IMR-90 (cell line): ENCODE measurements at regions not wholly inside any gene's neighbourhood (a gene's known extent, or its start where the extent isn't known, plus 50 kb on each side); places are given as distances from the start of the nearest gene placed in this dataset.

ENCODE experiments used
- ATAC-seq: fragments of 200-7000 bp; cut with Tn5 transposase; 2 replicates; pipeline ENCODE4 v1.9.1; 2020; ENCODE audit warnings: low read depth, mild to moderate bottlenecking, moderate library complexity
- BruUV-seq: library from RNA; stranded (reverse); fragments of 400-500 nt; replicated peaks from 2 replicates; lab custom pipeline; 2021; lab: Mats Ljungman, UMichigan
- CTCF ChIA-PET: fragments of 300-600 bp; formaldehyde crosslinking; extraction: SDS; loops from one replicate; lab custom pipeline; 2021; ENCODE audit warnings: antibody characterized with exemption; lab: Yijun Ruan, JAX
- POLR2A ChIA-PET: fragments of 300-600 bp; sonication (Branson Sonifier 250); formaldehyde crosslinking; loops from one replicate; lab custom pipeline; 2022; ENCODE audit warnings: antibody characterized with exemption; ENCODE audit not compliant: unreplicated experiment; lab: Charles Lee
- DNase-seq: peaks from one replicate; pipeline ENCODE4 v3.0.0; 2013
- H2AFZ ChIP-seq: replicated peaks from 2 replicates; pipeline ENCODE3; 2013; ENCODE audit warnings: low read length, mild to moderate bottlenecking; ENCODE audit not compliant: poor library complexity
- H2AK5ac ChIP-seq: 2 replicates; pipeline ENCODE4 v1.6.1; 2013; ENCODE audit warnings: low read depth, low read length, inconsistent platforms
- H2AK9ac ChIP-seq: replicated peaks from 2 replicates; pipeline ENCODE3; 2013; ENCODE audit warnings: mild to moderate bottlenecking, low read depth, low read length, moderate library complexity; ENCODE audit not compliant: poor library complexity
- H2BK120ac ChIP-seq: 2 replicates; pipeline ENCODE4 v1.6.1; 2013; ENCODE audit warnings: low read depth, low read length, inconsistent platforms
- H2BK15ac ChIP-seq: 3 replicates; pipeline ENCODE4 v1.6.1; 2013; ENCODE audit warnings: low read depth, low read length, inconsistent platforms
- H2BK20ac ChIP-seq: 2 replicates; pipeline ENCODE4 v1.6.1; 2013; ENCODE audit warnings: low read depth, mild to moderate bottlenecking, inconsistent platforms, low read length, moderate library complexity
- H2BK5ac ChIP-seq: 2 replicates; pipeline ENCODE4 v1.6.1; 2013; ENCODE audit warnings: mild to moderate bottlenecking, low read depth, low read length, inconsistent platforms; ENCODE audit not compliant: poor library complexity, severe bottlenecking
- H3K14ac ChIP-seq: replicated peaks from 2 replicates; pipeline ENCODE4 v1.6.1; 2013; ENCODE audit warnings: low read depth, low read length, inconsistent platforms
- H3K18ac ChIP-seq: 2 replicates; pipeline ENCODE4 v1.6.1; 2013; ENCODE audit warnings: low read depth, low read length, control low read depth
- H3K23ac ChIP-seq: 2 replicates; pipeline ENCODE4 v1.6.1; 2013; ENCODE audit warnings: low read depth, low read length, inconsistent platforms
- H3K27ac ChIP-seq: 2 replicates; pipeline ENCODE4 v1.5.1; 2013; ENCODE audit warnings: mild to moderate bottlenecking, control low read depth, low read length; ENCODE audit not compliant: insufficient read depth
- H3K27me3 ChIP-seq: 2 replicates; pipeline ENCODE4 v1.6.1; 2013; ENCODE audit warnings: low read length; ENCODE audit not compliant: control insufficient read depth, insufficient read depth
- H3K36me3 ChIP-seq: 2 replicates; pipeline ENCODE4 v1.6.1; 2013; ENCODE audit warnings: low read length, mixed read lengths; ENCODE audit not compliant: control insufficient read depth, insufficient read depth
- H3K4ac ChIP-seq: 2 replicates; pipeline ENCODE4 v1.6.1; 2013; ENCODE audit warnings: low read depth, low read length, inconsistent platforms
- H3K4me1 ChIP-seq: 2 replicates; pipeline ENCODE4 v1.6.1; 2013; ENCODE audit warnings: low read length, mixed read lengths; ENCODE audit not compliant: control insufficient read depth, insufficient read depth
- H3K4me2 ChIP-seq: 2 replicates; pipeline ENCODE4 v1.6.1; 2013; ENCODE audit warnings: low read depth, mild to moderate bottlenecking, control low read depth, low read length, moderate library complexity
- H3K4me3 ChIP-seq: 2 replicates; pipeline ENCODE4 v1.5.1; 2013; ENCODE audit warnings: low read depth, mild to moderate bottlenecking, control low read depth, low read length, moderate library complexity; ENCODE audit not compliant: insufficient read depth
- H3K56ac ChIP-seq: 2 replicates; pipeline ENCODE4 v1.6.1; 2013; ENCODE audit warnings: low read length, inconsistent platforms; ENCODE audit not compliant: insufficient read depth; ENCODE audit errors: extremely low read depth
- H3K79me1 ChIP-seq, 2 experiments: 2 replicates each; pipeline ENCODE4 v1.6.1; 2013; ENCODE audit warnings: low read length in 2 of 2, inconsistent platforms in 1 of 2, low read depth in 1 of 2
- H3K9ac ChIP-seq: 2 replicates; pipeline ENCODE4 v1.6.1; 2013; ENCODE audit warnings: low read depth, low read length, control low read depth
- H3K9me1 ChIP-seq: 2 replicates; pipeline ENCODE4 v1.6.1; 2013; ENCODE audit warnings: low read length, inconsistent platforms; ENCODE audit not compliant: insufficient read depth
- H3K9me3 ChIP-seq: 2 replicates; pipeline ENCODE4 v1.6.1; 2013; ENCODE audit warnings: low read length; ENCODE audit not compliant: control insufficient read depth, insufficient read depth
- H4K20me1 ChIP-seq: 2 replicates; pipeline ENCODE4 v1.6.1; 2013; ENCODE audit warnings: low read length, inconsistent platforms; ENCODE audit not compliant: insufficient read depth
- H4K5ac ChIP-seq: 2 replicates; pipeline ENCODE4 v1.6.1; 2013; ENCODE audit warnings: mild to moderate bottlenecking, low read depth, low read length, control low read depth
- H4K8ac ChIP-seq, 2 experiments: 2 replicates each; pipeline ENCODE4 v1.6.1; 2013; ENCODE audit warnings: low read depth in 2 of 2, low read length in 2 of 2, control low read depth in 1 of 2, inconsistent platforms in 1 of 2
- H4K91ac ChIP-seq: 2 replicates; pipeline ENCODE4 v1.6.1; 2013; ENCODE audit warnings: low read depth, low read length, inconsistent platforms; ENCODE audit not compliant: insufficient read depth
- BHLHE40 ChIP-seq: fragments of 150-350 bp; IDR thresholded peaks from 2 replicates; pipeline ENCODE4 v1.6.1; 2016; ENCODE audit warnings: mild to moderate bottlenecking, low read depth, low read length
- CEBPB ChIP-seq: IDR thresholded peaks from 2 replicates; pipeline ENCODE4 v1.6.1; 2012; ENCODE audit warnings: low read depth, low read length, improper control_type of control experiment
- CHD1 ChIP-seq: IDR thresholded peaks from 2 replicates; pipeline ENCODE4 v1.6.1; 2012; ENCODE audit warnings: low read depth, low read length, improper control_type of control experiment
- CTCF ChIP-seq: conservative IDR thresholded peaks from 2 replicates; pipeline ENCODE4 v1.5.1; 2012; ENCODE audit warnings: mild to moderate bottlenecking, low read depth, low read length, improper control_type of control experiment
- ELK1 ChIP-seq: fragments of 150-350 bp; IDR thresholded peaks from 2 replicates; pipeline ENCODE4 v1.6.1; 2016; ENCODE audit warnings: low read depth, mild to moderate bottlenecking, low read length, moderate library complexity, borderline replicate concordance
- FOS ChIP-seq: fragments of 150-350 bp; IDR thresholded peaks from 2 replicates; pipeline ENCODE4 v1.6.1; 2016; ENCODE audit warnings: low read depth, low read length
- MAFK ChIP-seq: IDR thresholded peaks from 2 replicates; pipeline ENCODE4 v1.6.1; 2012; ENCODE audit warnings: low read depth, low read length, improper control_type of control experiment
- MAZ ChIP-seq: IDR thresholded peaks from 2 replicates; pipeline ENCODE4 v1.6.1; 2012; ENCODE audit warnings: low read depth, mild to moderate bottlenecking, low read length, improper control_type of control experiment, moderate library complexity, borderline replicate concordance
- MXI1 ChIP-seq: IDR thresholded peaks from 2 replicates; pipeline ENCODE4 v1.6.1; 2012; ENCODE audit warnings: low read depth, mild to moderate bottlenecking, low read length, moderate library complexity, borderline replicate concordance
- NFE2L2 ChIP-seq: fragments of 150-350 bp; IDR thresholded peaks from 2 replicates; pipeline ENCODE4 v1.6.1; 2016; ENCODE audit warnings: low read depth, mild to moderate bottlenecking, low read length
- POLR2A ChIP-seq: IDR thresholded peaks from 2 replicates; pipeline ENCODE4 v1.6.1; 2012; ENCODE audit warnings: mild to moderate bottlenecking, low read depth, low read length
- RAD21 ChIP-seq: IDR thresholded peaks from 2 replicates; pipeline ENCODE4 v1.6.1; 2012; ENCODE audit warnings: low read length, improper control_type of control experiment
- RCOR1 ChIP-seq: IDR thresholded peaks from 2 replicates; pipeline ENCODE4 v1.6.1; 2012; ENCODE audit warnings: mild to moderate bottlenecking, low read length, improper control_type of control experiment; ENCODE audit not compliant: insufficient replicate concordance
- RFX5 ChIP-seq: IDR thresholded peaks from 2 replicates; pipeline ENCODE4 v1.8.0; 2012; ENCODE audit warnings: low read depth, mild to moderate bottlenecking, low read length, moderate library complexity
- SMC3 ChIP-seq: fragments of 150-350 bp; IDR thresholded peaks from 2 replicates; pipeline ENCODE4 v1.6.1; 2016; ENCODE audit warnings: low read depth, mild to moderate bottlenecking, antibody characterized with exemption, low read length, moderate library complexity
- USF2 ChIP-seq: fragments of 150-350 bp; IDR thresholded peaks from 2 replicates; pipeline ENCODE4 v1.6.1; 2017; ENCODE audit warnings: mild to moderate bottlenecking, antibody characterized with exemption, low read length, low read depth
- WGBS, 2 experiments: methylation state at CpG; one replicate each; pipeline versions ENCODE4 v1.1.5 to v1.1.7; 2013; ENCODE audit warnings: missing lambda C conversion rate in 2 of 2; ENCODE audit not compliant: insufficient read length in 1 of 2; ENCODE audit errors: extremely low coverage in 2 of 2; 5-methylcytosine and 5-hydroxymethylcytosine counted together
- dilution Hi-C: fragments of 300-500 bp; cut with HindIII; formaldehyde crosslinking; loops from one replicate; pipeline ENCODE4 v1.14.3; 2018; ENCODE audit warnings: low sequenced_read_pairs; ENCODE audit not compliant: unreplicated experiment
- in situ Hi-C: fragments of 300-500 bp; cut with MboI; formaldehyde crosslinking; loops from 3 replicates; pipeline ENCODE4 v1.14.3; 2019; ENCODE audit warnings: low sequenced_read_pairs, inconsistent platforms, mixed read lengths
- intact Hi-C: fragments of 100-400 bp; cut with micrococcal nuclease; formaldehyde crosslinking; loops from 2 replicates; pipeline ENCODE4 v1.10.0; 2022

- dilution Hi-C loops (no loop called here), intact Hi-C loops (loop anchor here (5.0 kb wide), 1 partner anchor 450 kb away; no protein-coding TSS in a partner anchor), in situ Hi-C loops (no loop called here)
- WGBS, 2 experiments, result 90% methylated on average over 2 of the region's 8 CpGs; no CpG with 5 or more reads in 1 of the 2 experiments
- POLR2A ChIA-PET, result no interaction called here
- H2AFZ ChIP-seq, result no peak overlapping the region
- DNase-seq (no peak), ATAC-seq (no peak)
- H4K8ac ChIP-seq, result no peak overlapping the region
- H3K27me3 ChIP-seq, result no peaks in the 10 kb centered on the region
- H2AK5ac ChIP-seq, result no peak overlapping the region
- H3K14ac ChIP-seq, result no peak overlapping the region
- H4K91ac ChIP-seq, result no peak overlapping the region
- H3K27ac ChIP-seq, result no peak overlapping the region
- H3K9ac ChIP-seq, result no peak overlapping the region
- no peak overlapping the region for H3K56ac ChIP-seq
- CTCF ChIA-PET, result interaction anchor here (0.6 kb wide), 1 partner anchor 181 kb away, joined by 3 read pairs; no protein-coding TSS in a partner anchor
- no TSS peak for BruUV-seq
- no peak overlapping the region for H3K4ac ChIP-seq
- no peak overlapping the region for H4K5ac ChIP-seq
- no peak overlapping the region for H3K4me2 ChIP-seq
- no peak overlapping the region for H2BK120ac ChIP-seq
- H3K23ac ChIP-seq, result no peak overlapping the region
- TF ChIP-seq CEBPB (no peak), CHD1 (no peak), BHLHE40 (no peak), RCOR1 (no peak), POLR2A (no peak), MAZ (no peak), NFE2L2 (no peak), RFX5 (no peak), SMC3 (no peak), FOS (no peak), ELK1 (no peak), MAFK (no peak), USF2 (no peak), CTCF (no peak), RAD21 (no peak), MXI1 (no peak)
- H3K4me1 ChIP-seq, result no peaks in the 10 kb centered on the region
- no peaks in the 10 kb centered on the region for H3K79me1 ChIP-seq
- no peaks in the 10 kb centered on the region for H3K9me1 ChIP-seq
- no peak overlapping the region for H2AK9ac ChIP-seq
- no peak overlapping the region for H2BK15ac ChIP-seq
- H4K20me1 ChIP-seq, result no peaks in the 10 kb centered on the region
- no peaks in the 10 kb centered on the region for H3K36me3 ChIP-seq
- no peak overlapping the region for H3K18ac ChIP-seq
- no peak overlapping the region for H2BK5ac ChIP-seq
- H3K4me3 ChIP-seq, result no peak overlapping the region
- H2BK20ac ChIP-seq, result no peak overlapping the region
- H3K9me3 ChIP-seq, result no peaks in the 10 kb centered on the region
Observed at GRCh38 chr1:81312272-81312754, 488.4 kb upstream of the ADGRL2 start.
